CD4-positive, alpha-beta memory T cell (primary cell): ENCODE measurements at regions not wholly inside any gene's neighbourhood (a gene's known extent, or its start where the extent isn't known, plus 50 kb on each side); places are given as distances from the start of the nearest gene placed in this dataset.
"Not testable (repeated sequence)": the region's sequence is repeated elsewhere in the genome, so short reads cannot be mapped to it uniquely, and the experiment has no call there.

ENCODE experiments used
- CTCF ChIA-PET: fragments of 350-600 bp; sonication (Branson Sonifier 250); formaldehyde crosslinking; loops from one replicate; lab custom pipeline; 2021; ENCODE audit warnings: inconsistent platforms; ENCODE audit not compliant: partially characterized antibody; lab: Charles Lee
- POLR2A ChIA-PET: fragments of 350-600 bp; sonication (Branson Sonifier 250); formaldehyde crosslinking; loops from one replicate; lab custom pipeline; 2021; ENCODE audit not compliant: partially characterized antibody; lab: Charles Lee
- DNase-seq, 5 donors: peaks; one replicate each; pipeline versions ENCODE4 v3.0.0 to v3.0.0-alpha.2; 2020 to 2022; ENCODE audit warnings: mixed read lengths in 1 of 5
- H3K27ac ChIP-seq: one replicate; pipeline ENCODE4 v1.7.0; 2013; ENCODE audit warnings: low read depth, low read length
- H3K27me3 ChIP-seq: 2 replicates; pipeline ENCODE4 v1.7.0; 2013; ENCODE audit warnings: mild to moderate bottlenecking, low read length, moderate library complexity; ENCODE audit not compliant: insufficient read depth
- H3K36me3 ChIP-seq: 2 replicates; pipeline ENCODE4 v1.7.0; 2013; ENCODE audit warnings: mild to moderate bottlenecking, low read length, moderate library complexity; ENCODE audit not compliant: insufficient read depth
- H3K4me1 ChIP-seq: 2 replicates; pipeline ENCODE4 v1.7.0; 2013; ENCODE audit warnings: mild to moderate bottlenecking, low read length, moderate library complexity; ENCODE audit not compliant: insufficient read depth
- H3K4me3 ChIP-seq, 2 donors: one replicate each; pipeline ENCODE4 v1.7.0; 2013; ENCODE audit warnings: low read length in 2 of 2, mild to moderate bottlenecking in 1 of 2
- H3K9me3 ChIP-seq, 2 donors: one replicate each; pipeline ENCODE4 v1.7.0; 2013; ENCODE audit warnings: low read length in 2 of 2, control low read depth in 1 of 2; ENCODE audit not compliant: control insufficient read depth in 1 of 2
- H3K27ac Mint-ChIP-seq, 7 donors: one replicate each; pipeline ENCODE4 v1.8.0; 2020 to 2021; ENCODE audit warnings: mixed read lengths in 7 of 7, mild to moderate bottlenecking in 6 of 7, inconsistent platforms in 3 of 7, moderate library complexity in 3 of 7
- H3K27me3 Mint-ChIP-seq, 2 donors: one replicate each; pipeline ENCODE4 v1.8.0; 2020 to 2021; ENCODE audit warnings: mixed read lengths in 2 of 2
- H3K36me3 Mint-ChIP-seq, 2 donors: one replicate each; pipeline ENCODE4 v1.8.0; 2020 to 2021; ENCODE audit warnings: mixed read lengths in 2 of 2, inconsistent platforms in 1 of 2, mild to moderate bottlenecking in 1 of 2
- H3K4me1 Mint-ChIP-seq, 4 donors: one replicate each; pipeline ENCODE4 v1.8.0; 2020 to 2021; ENCODE audit warnings: mixed read lengths in 4 of 4, mild to moderate bottlenecking in 1 of 4
- H3K4me3 Mint-ChIP-seq, 8 donors: one replicate each; pipeline ENCODE4 v1.8.0; 2020 to 2021; ENCODE audit warnings: mixed read lengths in 8 of 8, mild to moderate bottlenecking in 7 of 8, moderate library complexity in 6 of 8, inconsistent platforms in 3 of 8
- H3K9me3 Mint-ChIP-seq, 8 donors: one replicate each; pipeline ENCODE4 v1.8.0; 2020 to 2021; ENCODE audit warnings: mixed read lengths in 8 of 8, mild to moderate bottlenecking in 5 of 8, inconsistent platforms in 3 of 8, moderate library complexity in 1 of 8
- intact Hi-C: fragments of 100-400 bp; cut with micrococcal nuclease; formaldehyde crosslinking; loops from one replicate; pipeline ENCODE4 v1.15.1; 2023

- H3K4me3 Mint-ChIP-seq: no peak overlapping the region
- POLR2A ChIA-PET: no interaction called here
- Histone ChIP-seq H3K9me3 (no peaks in the 10 kb centered on the region), H3K4me1 (no peaks in the 10 kb centered on the region), H3K4me3 (no peak overlapping the region), H3K36me3 (no peaks in the 10 kb centered on the region), H3K27me3 (no peaks in the 10 kb centered on the region), H3K27ac (no peak overlapping the region)
- H3K4me1 Mint-ChIP-seq: no peaks in the 10 kb centered on the region
- no peak for DNase-seq
- no peaks in the 10 kb centered on the region for H3K36me3 Mint-ChIP-seq
- no peak overlapping the region for H3K27ac Mint-ChIP-seq
- intact Hi-C loops: no loop called here
- peaks cover 1 to 6% of the 10 kb centered on the region in 2 donors for H3K27me3 Mint-ChIP-seq
- peaks cover 0 to 3% (median 0%) of the 10 kb centered on the region in 8 donors for H3K9me3 Mint-ChIP-seq
- CTCF ChIA-PET: no interaction called here
Measured at GRCh38 chr13:44848920-44849676, 140.2 kb downstream of the NUFIP1 start.

DNA sequence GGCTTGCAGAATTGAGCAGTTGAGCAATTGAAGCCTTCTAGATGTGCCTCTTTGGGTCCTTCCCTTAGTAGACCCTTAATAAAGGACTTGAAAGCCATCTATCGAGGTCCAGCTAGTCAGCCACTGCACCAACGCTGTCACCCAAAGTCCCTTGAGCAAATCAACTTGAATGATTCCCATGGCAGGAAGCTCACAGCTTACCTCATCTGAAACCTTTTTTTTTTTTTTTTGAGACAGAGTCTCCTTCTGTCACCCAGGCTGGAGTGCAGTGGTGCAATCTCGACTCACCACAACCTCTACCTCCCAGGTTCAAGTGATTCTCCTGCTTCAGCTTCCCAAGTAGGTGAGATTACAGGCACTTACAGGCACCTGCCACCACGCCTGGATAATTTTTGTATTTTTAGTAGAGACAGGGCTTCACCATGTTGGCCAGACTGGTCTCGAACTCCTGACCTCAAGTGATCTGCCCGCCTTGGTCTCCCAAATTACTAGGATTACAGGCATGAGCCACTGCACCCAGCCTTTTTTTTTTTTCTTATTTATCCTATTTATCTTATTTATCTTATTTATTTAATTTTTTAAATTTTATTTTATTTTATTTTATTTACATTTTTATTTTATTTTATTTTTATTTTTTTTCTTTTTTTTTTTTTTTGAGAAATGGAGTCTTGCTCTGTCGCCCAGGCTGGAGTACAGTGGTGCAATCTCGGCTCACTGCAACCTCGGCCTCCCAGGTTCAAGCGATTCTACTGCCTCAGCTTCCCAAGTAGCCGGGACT lies 143.8 kb downstream of the NUFIP1 start:
- H3K36me3 ChIP-seq, H3K27me3 ChIP-seq, H3K4me1 Mint-ChIP-seq, intact Hi-C loops, H3K9me3 Mint-ChIP-seq, H3K4me3 ChIP-seq, DNase-seq, POLR2A ChIA-PET, H3K27me3 Mint-ChIP-seq, H3K4me3 Mint-ChIP-seq, H3K27ac Mint-ChIP-seq, CTCF ChIA-PET, H3K27ac ChIP-seq, H3K9me3 ChIP-seq, H3K4me1 ChIP-seq, H3K36me3 Mint-ChIP-seq: not testable (repeated sequence)

DNA sequence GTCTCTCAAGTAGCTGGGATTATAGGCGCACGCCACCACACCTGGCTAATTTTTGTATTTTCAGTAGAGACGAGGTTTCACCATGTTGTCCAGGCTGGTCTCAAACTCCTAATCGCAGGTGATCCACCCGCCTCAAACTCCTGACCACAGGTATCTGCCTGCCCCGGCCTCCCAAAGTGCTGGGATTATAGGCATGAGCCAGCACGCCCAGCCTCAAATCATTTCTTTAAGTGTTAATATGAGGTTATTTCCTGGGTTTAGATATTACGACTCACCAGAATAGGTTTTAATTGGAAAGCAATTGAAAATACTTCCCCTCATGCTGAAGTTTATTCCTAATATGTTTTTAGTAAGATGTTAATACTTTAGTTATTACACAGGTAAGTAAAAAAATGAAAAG lies 144.5 kb downstream of the NUFIP1 start:
- intact Hi-C loops: no loop called here
- POLR2A ChIA-PET: no interaction called here
- H3K27ac Mint-ChIP-seq: no peak overlapping the region

GRCh38 chr13:44843403-44843802 lies 145.9 kb downstream of the NUFIP1 start:
- Histone ChIP-seq H3K9me3 (no peaks in the 10 kb centered on the region), H3K4me3 (no peak overlapping the region), H3K27ac (no peak overlapping the region), H3K36me3 (no peaks in the 10 kb centered on the region), H3K27me3 (no peaks in the 10 kb centered on the region), H3K4me1 (no peaks in the 10 kb centered on the region)
- ChIA-PET POLR2A (no interaction called here), CTCF (no interaction called here)
- peaks cover 0 to 3% (median 0%) of the 10 kb centered on the region in 8 donors for H3K9me3 Mint-ChIP-seq
- intact Hi-C loops: no loop called here
- H3K27ac Mint-ChIP-seq: no peak overlapping the region
- no peaks in the 10 kb centered on the region for H3K4me1 Mint-ChIP-seq
- no peaks in the 10 kb centered on the region for H3K36me3 Mint-ChIP-seq
- no peak for DNase-seq
- peaks cover 1 to 6% of the 10 kb centered on the region in 2 donors for H3K27me3 Mint-ChIP-seq
- no peak overlapping the region for H3K4me3 Mint-ChIP-seq

More for the DNA sequence above, 144.5 kb downstream of the NUFIP1 start:
- DNase-seq: no peak
- H3K4me1 ChIP-seq: no peaks in the 10 kb centered on the region
- no peak overlapping the region for H3K4me3 Mint-ChIP-seq
- no peaks in the 10 kb centered on the region for H3K4me1 Mint-ChIP-seq
- peaks cover 0 to 3% (median 0%) of the 10 kb centered on the region in 8 donors for H3K9me3 Mint-ChIP-seq
- H3K27me3 Mint-ChIP-seq: peaks cover 1 to 8% of the 10 kb centered on the region in 2 donors
- H3K9me3 ChIP-seq: no peaks in the 10 kb centered on the region
- H3K27ac ChIP-seq: no peak overlapping the region
- H3K36me3 ChIP-seq: no peaks in the 10 kb centered on the region
- H3K36me3 Mint-ChIP-seq: no peaks in the 10 kb centered on the region
- no peak overlapping the region for H3K4me3 ChIP-seq
- H3K27me3 ChIP-seq: no peaks in the 10 kb centered on the region
- CTCF ChIA-PET: no interaction called here

GRCh38 chr13:44842158-44842557 lies 147.1 kb downstream of the NUFIP1 start:
- no peak overlapping the region for H3K4me3 Mint-ChIP-seq
- no peaks in the 10 kb centered on the region for H3K4me1 Mint-ChIP-seq
- intact Hi-C loops: no loop called here
- POLR2A ChIA-PET: no interaction called here
- Histone ChIP-seq H3K27ac (no peak overlapping the region), H3K4me3 (no peak overlapping the region), H3K4me1 (no peaks in the 10 kb centered on the region), H3K9me3 (no peaks in the 10 kb centered on the region), H3K36me3 (no peaks in the 10 kb centered on the region), H3K27me3 (no peaks in the 10 kb centered on the region)
- DNase-seq: no peak
- CTCF ChIA-PET: no interaction called here
- H3K36me3 Mint-ChIP-seq: no peaks in the 10 kb centered on the region
- no peak overlapping the region for H3K27ac Mint-ChIP-seq
- H3K27me3 Mint-ChIP-seq: peaks cover 3 to 4% of the 10 kb centered on the region in 2 donors
- no peaks in the 10 kb centered on the region for H3K9me3 Mint-ChIP-seq

- Histone ChIP-seq H3K4me1 (no peaks in the 10 kb centered on the region), H3K27ac (no peak overlapping the region), H3K4me3 (no peak overlapping the region), H3K36me3 (no peaks in the 10 kb centered on the region), H3K27me3 (no peaks in the 10 kb centered on the region), H3K9me3 (no peaks in the 10 kb centered on the region)
- Mint-ChIP-seq H3K9me3 (no peaks in the 10 kb centered on the region), H3K27ac (no peak overlapping the region), H3K36me3 (no peaks in the 10 kb centered on the region), H3K4me1 (no peaks in the 10 kb centered on the region), H3K4me3 (no peak overlapping the region), H3K27me3 (peaks cover 2 to 6% of the 10 kb centered on the region in 2 donors)
- DNase-seq: no peak
- CTCF ChIA-PET: no interaction called here
- intact Hi-C loops: no loop called here
- POLR2A ChIA-PET: no interaction called here
Measured at GRCh38 chr13:44840131-44840530, 149.1 kb downstream of the NUFIP1 start.

DNA sequence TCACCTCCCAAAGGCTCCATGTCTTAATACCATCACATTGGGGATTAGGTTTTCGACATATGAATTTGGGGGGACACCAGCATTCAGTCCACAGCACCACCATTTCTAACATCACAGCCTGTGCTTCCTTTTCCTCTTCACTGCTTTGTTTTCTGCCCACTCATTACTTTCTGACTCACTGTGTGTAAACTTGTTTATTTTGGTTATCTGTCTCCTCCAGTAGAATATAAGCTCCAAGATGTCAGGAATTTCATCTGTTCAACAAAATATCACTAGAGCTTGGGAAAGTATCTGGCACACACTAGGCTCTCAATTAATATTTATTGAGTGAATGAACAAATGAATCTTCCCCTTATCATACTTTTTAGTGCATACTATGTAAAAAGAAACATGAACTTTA lies 152.0 kb downstream of the NUFIP1 start:
- no peak overlapping the region for H3K27ac Mint-ChIP-seq
- POLR2A ChIA-PET: no interaction called here

More for the DNA sequence above, 152.0 kb downstream of the NUFIP1 start:
- Mint-ChIP-seq H3K27me3 (peaks cover 5 to 6% of the 10 kb centered on the region in 2 donors), H3K4me3 (no peak overlapping the region), H3K36me3 (no peaks in the 10 kb centered on the region), H3K4me1 (no peaks in the 10 kb centered on the region), H3K9me3 (no peaks in the 10 kb centered on the region)
- CTCF ChIA-PET: no interaction called here
- Histone ChIP-seq H3K36me3 (no peaks in the 10 kb centered on the region), H3K27ac (no peak overlapping the region), H3K4me1 (no peaks in the 10 kb centered on the region), H3K4me3 (no peak overlapping the region), H3K27me3 (no peaks in the 10 kb centered on the region), H3K9me3 (no peaks in the 10 kb centered on the region)
- intact Hi-C loops: no loop called here
- no peak for DNase-seq
